ENCODE measurements at regions not wholly inside any gene's neighbourhood (a gene's known extent, or its start where the extent isn't known, plus 50 kb on each side); places are given as distances from the start of the nearest gene placed in this dataset.

DNA sequence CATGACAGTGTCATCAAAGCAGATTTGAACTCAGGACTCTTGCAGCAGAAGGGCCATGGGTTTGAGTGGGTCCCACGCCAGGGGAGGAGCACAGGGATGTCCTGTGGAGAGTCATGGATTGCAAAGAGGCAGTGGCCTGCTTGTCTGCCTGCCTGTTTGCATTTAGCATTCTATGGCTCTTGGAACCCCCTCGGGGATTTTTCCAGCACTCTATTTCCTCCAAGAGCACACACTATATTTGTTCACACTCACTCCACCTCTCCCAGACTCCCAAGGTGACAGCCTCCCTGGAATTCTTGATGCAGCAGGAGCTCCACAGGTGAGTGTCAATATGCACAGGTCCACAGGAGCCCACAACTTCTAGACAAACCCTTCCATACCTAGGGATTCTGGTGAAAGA, 73.1 kb upstream of the LRRN2 start:
- TF ChIP-seq, protein P1, sequence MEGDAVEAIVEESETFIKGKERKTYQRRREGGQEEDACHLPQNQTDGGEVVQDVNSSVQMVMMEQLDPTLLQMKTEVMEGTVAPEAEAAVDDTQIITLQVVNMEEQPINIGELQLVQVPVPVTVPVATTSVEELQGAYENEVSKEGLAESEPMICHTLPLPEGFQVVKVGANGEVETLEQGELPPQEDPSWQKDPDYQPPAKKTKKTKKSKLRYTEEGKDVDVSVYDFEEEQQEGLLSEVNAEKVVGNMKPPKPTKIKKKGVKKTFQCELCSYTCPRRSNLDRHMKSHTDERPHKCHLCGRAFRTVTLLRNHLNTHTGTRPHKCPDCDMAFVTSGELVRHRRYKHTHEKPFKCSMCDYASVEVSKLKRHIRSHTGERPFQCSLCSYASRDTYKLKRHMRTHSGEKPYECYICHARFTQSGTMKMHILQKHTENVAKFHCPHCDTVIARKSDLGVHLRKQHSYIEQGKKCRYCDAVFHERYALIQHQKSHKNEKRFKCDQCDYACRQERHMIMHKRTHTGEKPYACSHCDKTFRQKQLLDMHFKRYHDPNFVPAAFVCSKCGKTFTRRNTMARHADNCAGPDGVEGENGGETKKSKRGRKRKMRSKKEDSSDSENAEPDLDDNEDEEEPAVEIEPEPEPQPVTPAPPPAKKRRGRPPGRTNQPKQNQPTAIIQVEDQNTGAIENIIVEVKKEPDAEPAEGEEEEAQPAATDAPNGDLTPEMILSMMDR (IDR thresholded peaks at IDR 0.05; ENCODE audit: poor library complexity): no peak
- TF ChIP-seq EZH2 (IDR thresholded peaks at IDR 0.05; ENCODE audit: borderline replicate concordance): no peak
- TF ChIP-seq EZH2phosphoT487 (IDR thresholded peaks at IDR 0.05; ENCODE audit: low read depth, severe bottlenecking, unreplicated experiment): no peak

Data from hepatocyte (in vitro differentiated cells).